NCI-H446 (cell line): ENCODE measurements at regions not wholly inside any gene's neighbourhood (a gene's known extent, or its start where the extent isn't known, plus 50 kb on each side); places are given as distances from the start of the nearest gene placed in this dataset.
"Not testable (repeated sequence)": the region's sequence is repeated elsewhere in the genome, so short reads cannot be mapped to it uniquely, and the experiment has no call there.

Experiments used
- DNase-seq, 2 experiments: peaks; one replicate each; lab custom pipeline; 2025; lab: John Stamatoyannopoulos, UW

DNA sequence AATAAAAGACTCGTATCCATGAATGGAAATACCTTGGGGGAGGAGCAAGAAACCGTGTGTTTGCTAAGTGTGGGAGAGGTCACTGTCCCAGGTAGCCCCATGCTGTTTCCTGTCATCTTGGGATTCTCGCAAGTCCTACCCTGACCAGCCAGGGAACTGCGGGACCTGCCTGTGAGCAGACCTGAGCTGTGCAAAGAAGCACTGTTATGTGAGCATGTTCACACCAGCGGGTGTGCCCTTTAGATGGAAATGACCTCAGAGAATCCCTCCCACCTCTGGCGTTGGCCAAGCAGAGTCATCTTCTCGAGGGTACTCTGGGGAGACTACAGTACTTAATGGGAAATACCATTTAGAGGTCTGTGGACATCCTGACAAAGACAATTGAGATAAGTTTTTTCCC is 127.0 kb upstream of the MON1B start:
- DNase-seq: no peak

DNA sequence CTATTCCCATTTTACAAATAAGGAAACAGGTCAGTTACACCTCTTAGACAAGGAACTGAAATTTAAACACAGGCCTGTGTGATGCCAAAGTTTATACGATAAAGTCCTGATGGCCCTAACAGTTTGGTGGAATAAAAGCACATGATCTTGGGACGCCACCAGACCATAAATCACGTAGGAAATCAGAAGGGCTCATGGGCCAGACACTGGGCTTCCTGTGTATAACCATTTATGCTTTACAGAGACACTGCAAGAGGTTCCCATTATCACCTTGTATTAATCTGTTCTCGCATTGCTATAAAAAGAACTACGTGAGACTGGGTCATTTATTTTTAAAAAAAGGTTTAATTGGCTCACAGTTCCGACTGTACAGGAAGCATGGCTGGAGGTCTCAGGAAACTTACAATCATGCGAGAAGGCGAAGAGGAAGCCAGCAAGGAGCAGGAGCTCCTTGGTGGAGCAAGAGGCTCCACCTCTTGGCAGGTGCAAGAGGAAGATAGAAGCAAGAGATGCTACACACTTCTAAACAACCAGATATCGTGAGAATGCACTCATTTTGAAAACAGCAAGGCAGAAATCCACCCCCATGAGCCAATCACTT is 124.0 kb upstream of the MON1B start:
- DNase-seq: no peak

DNA sequence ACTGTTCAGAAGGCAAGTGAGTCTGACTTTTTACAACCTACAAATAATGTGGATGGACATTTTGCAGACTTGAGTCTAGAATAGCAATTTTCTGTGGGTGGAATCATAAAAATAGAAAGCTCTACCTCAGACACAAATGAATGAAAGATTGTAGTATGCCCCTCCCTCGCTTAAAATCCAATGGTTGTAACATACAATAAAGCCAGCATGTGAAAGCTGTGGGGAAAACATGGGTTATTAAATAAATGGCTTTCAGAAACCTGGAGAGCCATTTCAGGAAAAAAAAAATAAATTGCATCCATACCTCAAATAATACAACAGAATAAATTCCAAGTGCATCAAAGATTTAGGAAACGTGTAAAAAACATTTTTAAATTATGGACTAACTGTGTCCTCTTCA is 123.1 kb upstream of the MON1B start:
- no peak for DNase-seq

DNA sequence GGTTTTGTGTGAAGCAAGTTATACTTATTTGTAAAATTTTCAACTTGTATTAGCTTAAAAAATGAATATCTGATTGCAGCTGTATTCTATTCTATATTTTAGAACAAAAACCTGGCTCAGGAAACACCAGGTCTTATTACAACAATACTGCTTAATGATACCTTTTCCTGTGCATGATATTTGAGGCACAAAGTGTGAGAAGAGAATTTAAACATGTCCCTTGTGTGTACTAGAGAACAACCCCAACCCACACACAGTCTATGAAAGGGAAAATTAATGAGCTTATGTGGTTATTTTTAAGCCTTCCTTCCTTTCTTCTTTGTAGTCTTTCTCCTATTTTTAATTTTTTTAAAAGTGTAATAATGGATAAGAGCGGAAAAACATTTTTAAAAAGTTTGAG is 122.6 kb upstream of the MON1B start:
- DNase-seq: no peak

DNA sequence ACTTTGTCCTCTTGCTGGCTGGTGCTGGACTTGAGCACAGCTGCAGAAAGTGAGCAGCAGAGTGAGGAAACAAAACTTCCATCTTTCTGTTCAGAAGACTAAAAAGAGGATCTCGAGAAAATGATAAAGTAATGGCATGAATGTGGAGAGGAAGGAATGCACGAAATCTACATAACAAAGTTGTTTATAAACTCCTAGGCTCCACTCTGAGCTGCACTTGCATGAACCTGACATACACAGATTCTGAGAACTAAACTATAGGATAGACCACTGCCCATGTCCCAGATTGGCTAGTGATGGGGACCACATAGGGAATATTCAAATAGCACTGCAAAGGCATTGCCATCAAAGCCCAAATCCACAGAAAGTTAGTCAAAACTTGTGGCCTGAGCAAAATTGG is 121.1 kb upstream of the MON1B start:
- DNase-seq: no peak

DNA sequence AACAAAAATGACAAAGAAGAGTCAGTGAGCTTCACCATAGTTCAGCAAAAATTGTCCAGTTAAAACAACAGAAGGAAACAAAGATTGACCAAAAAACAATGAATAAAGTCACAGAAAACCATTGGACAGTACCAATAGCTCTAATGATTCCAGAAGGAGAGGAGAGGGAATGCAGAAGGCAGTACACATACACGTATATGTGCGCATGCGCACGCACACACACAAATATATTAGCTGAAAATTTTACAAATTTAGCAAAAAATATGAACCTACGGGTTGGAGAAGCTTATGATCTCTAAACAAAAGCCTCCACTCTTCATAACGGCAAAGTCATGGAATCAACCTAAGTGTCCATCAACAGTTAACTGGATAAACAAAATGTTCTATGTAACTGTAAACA is 120.3 kb upstream of the MON1B start:
- DNase-seq: no peak

DNA sequence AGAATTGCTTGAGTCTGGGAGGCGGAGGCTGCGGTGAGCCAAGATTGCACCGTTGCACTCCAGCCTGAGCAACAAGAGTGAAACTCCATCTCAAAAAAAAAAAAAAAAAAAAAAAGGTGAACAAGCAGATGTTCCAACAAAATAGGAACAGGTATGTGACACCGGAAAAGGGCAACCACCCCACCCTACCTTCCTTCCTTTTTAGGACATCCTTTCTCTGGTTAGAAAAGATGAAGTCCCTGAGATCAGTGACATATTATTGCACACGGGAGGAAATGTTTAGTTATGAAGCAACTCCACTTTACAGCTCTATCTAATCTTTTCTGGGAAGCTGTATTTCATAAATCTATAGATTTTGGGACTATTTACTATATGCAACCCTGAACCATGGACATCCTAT is 114.2 kb upstream of the MON1B start:
- no peak for DNase-seq

DNA sequence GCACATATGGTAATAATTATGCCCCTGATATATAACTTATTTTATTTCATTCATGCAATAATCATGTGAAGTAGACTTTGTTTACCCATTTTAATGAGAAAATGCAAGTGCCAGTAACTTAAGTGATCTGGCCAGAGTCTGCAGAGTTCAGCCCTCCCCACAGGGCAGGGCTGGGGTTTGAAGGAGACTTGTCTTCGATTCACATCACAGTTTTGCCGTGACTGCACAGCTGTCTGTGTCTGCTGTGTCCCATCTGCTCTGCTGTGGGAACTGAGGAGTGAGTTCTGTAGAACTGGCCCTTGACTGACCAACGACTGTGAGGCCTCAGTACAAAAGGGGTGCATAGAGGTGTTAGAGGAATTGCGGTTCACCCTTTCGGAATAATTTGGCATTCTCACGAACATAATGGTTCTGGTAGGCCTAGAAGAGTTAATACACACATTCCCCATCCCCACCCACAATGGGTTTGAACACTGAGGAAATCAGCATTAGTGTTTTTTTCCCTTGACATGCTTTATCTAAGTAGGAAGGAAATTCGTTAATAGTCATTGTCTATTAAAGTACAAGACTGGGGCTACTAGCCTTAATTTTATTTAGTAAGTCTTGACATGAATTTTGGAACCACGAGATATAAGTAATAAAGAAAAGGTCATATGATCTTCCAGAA is 113.6 kb upstream of the MON1B start:
- no peak for DNase-seq

DNA sequence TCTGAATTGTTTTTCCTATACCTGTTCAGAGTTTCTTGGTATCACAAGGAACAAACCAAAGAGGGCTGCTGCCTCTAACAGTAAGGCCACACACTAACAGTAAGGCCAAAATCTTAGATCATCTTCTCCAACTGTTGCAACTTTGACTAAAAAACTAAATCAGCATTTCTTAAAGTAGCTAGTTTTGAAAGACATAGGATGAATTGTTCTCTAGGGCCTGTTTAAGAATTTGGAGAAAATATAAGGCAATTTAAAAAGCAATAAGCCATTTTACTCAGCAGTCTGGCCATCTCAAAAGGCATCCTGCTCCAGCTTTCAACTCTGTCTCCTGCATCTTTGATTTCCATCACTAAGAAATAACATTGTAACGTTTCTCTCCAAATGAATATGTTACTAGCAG is 105.0 kb upstream of the MON1B start:
- no peak for DNase-seq

DNA sequence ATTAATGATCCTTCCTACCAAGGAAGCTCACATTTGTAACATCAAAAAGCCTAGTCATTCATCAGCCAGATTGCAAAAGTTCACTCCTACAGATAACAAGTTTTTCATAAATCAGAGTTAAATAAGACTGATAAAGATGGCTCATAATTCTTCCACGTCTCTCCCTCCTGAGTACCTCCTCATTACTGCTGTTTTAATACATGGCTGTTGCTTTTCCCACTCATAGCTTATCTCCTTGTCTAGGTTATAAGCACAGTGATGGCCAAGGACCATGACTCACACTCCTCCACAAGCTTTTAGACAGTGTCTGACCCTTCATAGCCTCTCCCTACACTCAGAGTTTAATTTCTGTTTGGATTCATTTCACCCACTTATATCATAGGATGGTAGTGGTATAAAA is 100.9 kb upstream of the MON1B start:
- no peak for DNase-seq

DNA sequence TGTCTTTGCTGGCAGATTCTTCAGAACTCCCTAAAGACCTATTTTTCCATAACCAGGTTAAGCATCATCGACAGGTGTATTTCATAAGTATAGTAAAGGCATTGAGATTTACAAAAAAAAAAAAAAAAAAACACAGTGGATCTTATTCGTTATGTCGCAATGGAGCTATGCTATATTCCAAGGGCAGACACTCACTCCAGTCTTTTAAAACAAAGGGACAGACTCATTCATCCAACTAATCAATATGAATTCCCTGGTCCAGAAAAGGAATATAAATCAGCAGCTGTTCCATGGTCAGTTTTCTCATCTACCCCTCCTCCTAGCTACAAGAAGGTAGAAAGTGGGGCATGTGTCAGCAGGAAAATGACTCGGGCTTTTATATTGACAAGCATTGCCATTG is 97.7 kb upstream of the MON1B start:
- DNase-seq: no peak

DNA sequence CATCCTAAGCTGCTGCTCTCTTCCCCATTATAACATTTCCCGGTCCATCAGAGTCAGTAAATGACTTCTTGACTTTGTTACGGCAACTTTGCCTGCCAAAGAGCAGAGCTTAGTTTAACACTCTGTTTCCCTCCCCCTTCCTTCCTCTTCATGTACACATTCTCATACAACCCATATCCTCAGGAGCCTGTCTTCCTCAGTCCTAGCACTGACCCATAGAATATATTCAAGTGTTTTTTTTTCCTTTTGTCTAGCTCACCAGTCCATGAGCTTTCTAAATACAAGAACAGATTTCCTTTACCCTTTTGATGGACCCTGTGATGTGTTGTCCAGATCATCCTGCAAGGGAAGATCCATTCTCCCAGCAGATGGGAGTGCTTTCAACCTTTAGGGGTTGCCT is 97.0 kb upstream of the MON1B start:
- no peak for DNase-seq

DNA sequence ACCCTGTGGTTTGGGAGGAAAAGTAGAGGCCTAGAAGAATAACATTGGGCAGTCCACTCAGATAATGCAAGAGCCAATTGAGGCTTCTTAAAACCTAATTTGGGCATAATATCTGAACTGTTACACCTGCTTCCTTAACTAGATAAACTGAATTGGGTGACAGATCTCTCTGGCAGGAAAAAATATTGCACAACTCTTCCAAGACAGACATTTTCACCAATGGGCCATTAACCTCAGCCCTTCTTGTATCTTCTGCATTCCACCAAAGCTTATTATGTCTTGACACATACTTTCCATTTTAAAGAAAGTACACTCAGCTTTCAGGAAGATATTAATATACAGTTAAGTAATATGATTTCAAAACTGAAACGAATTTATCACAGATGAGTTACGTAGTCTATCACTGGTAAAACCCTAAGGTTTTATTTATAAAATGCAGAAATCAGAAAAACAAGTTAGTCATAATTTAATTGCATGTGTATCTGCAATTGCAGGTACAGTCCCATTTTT is 79.9 kb upstream of the MON1B start:
- no peak for DNase-seq

DNA sequence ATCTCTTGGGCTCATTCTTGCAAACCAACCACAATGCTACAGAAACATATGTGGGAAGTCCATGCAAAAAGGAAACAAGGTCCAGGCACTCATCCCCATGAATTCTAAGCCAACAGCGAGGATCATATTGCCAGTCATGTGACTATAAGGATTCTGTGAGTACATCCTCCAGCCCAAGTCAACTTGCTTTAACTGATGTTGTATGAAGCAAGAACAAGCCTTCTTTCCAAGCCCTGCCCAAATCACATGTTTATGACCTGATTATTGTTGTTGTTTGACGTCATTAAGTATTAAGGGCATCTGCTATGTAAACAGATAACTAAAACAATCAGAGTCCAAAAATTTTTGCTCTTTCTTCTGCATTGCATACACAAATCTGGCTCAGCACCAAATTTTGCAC is 78.2 kb upstream of the MON1B start:
- no peak for DNase-seq

DNA sequence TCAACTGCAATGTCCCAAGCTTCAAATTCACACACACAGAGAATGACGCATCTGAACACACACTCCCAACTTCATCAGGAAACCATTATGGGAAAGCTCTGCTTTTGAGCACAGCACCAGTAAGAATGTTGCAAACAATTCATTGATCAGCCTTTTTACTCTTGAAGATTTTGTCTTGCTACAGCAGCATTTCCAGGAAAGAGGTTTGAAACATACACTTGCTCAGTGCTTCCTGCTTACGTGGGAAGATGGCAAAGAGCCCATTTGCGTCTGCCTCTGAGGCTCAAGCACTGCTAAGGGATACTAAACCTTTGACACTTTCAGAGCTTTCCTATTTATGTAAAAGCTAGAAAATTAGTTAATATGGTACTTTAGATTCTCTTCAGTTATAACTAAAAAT is 77.2 kb upstream of the MON1B start:
- no peak for DNase-seq

DNA sequence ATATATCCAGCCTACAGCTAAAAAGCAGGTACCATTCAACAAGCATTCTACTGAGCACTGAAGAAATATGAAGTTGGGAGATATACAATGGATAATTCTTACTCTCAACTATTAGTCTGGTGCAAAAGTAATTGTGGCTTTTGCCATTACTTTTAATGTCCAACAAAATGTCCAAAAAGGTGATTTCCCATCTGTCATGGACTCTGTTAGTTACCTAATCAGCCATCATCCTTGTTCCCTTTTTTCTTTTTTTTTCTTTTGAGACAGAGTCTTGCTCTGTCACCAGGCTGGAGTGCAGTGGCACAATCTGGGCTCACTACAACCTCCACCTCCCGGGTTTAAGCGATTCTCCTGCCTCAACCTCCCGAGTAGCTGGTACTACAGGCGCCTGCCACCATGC is 76.6 kb upstream of the MON1B start:
- not testable (repeated sequence) for DNase-seq

DNA sequence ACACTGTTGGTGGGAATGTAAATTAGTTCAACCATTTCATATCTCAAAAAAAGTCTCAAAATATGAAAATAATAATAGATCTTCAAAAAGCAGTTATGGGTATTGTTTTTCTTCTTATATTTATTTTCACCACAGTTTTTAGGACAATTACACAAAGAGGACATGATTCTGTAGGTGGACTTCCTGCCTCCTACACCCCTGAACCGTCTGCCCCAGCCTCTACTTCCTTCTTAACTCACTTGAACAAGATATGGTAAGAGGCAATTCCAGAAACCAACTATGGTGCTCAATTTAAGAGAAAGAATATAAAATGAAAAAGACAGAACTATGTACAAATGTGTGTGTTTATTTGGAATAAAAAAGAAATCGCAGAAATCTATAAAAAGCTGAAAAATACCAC is 74.1 kb upstream of the MON1B start:
- no peak for DNase-seq

DNA sequence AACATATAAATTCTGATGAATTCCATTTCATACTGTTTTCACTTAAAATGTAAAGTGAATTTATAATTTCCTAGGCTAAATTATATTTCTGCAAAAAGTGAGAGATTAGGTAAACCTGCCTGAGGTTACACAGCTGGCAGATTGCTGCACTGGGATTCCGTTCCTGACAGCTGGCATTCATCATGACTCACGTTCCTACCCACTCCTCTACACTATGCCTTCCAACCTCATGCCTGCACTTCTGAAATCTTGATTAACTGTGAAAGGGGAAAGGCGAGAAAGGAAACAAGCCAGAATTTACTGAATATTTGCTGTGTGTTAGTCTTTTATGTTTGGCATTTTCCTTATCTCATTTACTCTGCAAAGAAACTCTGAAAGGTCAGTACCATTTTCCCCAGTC is 73.3 kb upstream of the MON1B start:
- DNase-seq: no peak

DNA sequence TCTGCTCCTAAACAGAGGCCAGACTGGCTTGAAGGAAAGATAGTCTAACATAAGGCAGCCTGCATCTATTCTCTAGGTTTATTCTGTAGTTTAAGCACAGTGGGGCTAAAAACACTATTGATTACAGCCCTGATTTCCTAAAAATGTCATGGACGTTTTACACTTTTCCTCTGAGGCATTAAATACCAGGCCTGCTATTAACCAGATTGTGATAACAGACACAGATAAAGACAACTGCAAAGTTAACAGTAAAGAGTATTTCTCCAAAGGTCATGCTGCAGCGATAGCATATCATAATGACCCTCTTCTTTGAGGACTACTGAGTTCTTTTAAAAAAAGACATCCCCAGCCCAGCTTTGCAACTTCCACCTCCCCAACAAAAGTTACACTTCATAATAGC is 59.6 kb upstream of the MON1B start:
- DNase-seq: no peak

DNA sequence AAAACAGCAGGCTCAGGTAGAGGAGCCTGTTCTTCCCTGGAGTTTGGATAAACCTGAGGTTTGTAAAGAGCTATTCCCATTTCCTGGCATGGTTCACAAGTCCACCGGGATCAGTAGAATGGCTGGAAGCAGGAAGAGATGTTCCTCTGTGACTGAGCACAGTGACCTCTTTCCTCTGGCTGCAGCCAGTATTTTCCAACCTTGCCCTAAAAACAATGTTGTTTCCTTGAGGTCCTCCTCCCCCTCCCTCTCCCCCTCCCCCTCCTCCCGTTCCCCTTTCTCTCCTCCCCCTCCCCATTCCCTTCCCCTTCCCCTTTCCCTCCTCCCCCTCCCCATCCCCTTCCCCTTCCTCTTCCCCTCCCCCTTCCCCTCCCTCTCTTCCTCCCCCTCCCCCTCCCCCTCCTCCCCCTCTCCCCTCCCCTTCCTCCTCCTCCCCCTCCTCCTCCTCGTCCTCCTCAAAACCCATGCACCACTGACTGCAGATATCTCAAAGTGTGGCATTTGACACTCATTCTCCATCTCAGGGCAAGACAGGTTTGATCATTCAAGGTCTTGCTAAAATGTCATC is 58.9 kb upstream of the MON1B start:
- DNase-seq: no peak

DNA sequence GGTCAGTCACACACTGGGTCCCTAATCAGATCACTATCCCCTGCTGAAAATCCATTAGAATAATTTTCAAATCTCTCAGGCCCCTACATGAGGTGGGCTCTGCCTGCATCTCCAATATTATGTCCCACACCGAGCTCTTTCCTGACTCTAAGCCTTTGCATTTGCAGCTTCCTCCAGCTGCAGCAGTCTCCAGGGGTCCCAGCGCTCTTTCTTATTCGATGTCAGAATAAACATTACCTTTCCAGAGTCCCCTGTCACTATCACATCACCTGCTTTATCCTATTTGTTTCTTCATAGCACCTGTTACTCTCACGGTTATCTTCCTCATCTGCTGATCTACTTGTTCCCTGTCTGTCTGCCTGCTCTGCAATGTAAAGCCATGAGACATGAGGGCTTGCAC is 57.3 kb upstream of the MON1B start:
- DNase-seq: no peak

DNA sequence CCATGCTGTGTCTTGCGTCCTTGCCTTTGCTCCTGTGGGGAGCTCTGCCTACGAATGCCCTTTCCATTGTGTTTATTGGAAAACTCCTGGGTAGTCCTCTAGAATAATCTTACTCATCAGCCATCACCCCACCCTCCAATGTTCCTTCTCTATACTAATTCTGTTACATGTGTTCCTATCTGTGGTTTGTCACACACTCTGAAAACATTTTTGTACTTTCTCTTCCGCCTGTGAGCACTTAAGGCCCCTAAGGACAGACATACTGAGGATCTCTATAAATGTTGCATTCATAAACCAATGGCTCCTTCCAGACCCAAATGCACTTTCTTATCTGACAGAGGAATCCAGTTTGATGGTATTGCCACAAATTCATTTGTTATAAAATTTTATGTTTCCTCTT is 53.9 kb upstream of the MON1B start:
- no peak for DNase-seq
